ENCODE measurements at regions not wholly inside any gene's neighbourhood (a gene's known extent, or its start where the extent isn't known, plus 50 kb on each side); places are given as distances from the start of the nearest gene placed in this dataset.

DNA sequence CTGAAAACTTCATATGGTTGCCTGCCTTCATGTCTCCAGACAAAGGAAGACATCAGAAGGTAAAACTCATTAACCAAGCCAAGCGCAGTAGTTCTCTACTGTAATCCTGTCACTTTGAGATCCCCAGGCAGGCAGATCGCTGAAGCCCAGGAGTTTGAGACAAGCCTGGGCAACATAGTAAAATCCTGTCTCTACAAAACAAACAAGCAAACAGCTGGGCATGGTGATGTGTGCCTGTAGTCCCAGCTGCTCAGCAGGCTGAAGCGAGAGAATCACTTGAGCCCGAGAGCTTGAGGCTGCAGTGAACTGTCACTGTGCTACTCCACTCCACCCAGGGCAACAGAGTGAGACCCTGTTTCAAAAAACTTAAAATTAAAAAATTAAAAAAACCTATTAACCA is 467.4 kb upstream of the SORCS1 start:
- TF ChIP-seq L3MBTL2 (conservative IDR thresholded peaks at IDR 0.05) (no peak), BHLHE40 (IDR thresholded peaks at IDR 0.05; ENCODE audit: borderline replicate concordance) (no peak), HDGF (IDR thresholded peaks at IDR 0.05; ENCODE audit: borderline replicate concordance) (no peak), ARNT (IDR thresholded peaks at IDR 0.05) (no peak), ELF4 (IDR thresholded peaks at IDR 0.05) (no peak), ZNF384 (IDR thresholded peaks at IDR 0.05) (no peak), FOXA1 (IDR thresholded peaks at IDR 0.05) (no peak), FOXK2 (IDR thresholded peaks at IDR 0.05) (no peak)

All from HEK293T (cell line).